GM21423 (cell line): ENCODE measurements at regions not wholly inside any gene's neighbourhood (a gene's known extent, or its start where the extent isn't known, plus 50 kb on each side); places are given as distances from the start of the nearest gene placed in this dataset.
"Not testable (repeated sequence)": the region's sequence is repeated elsewhere in the genome, so short reads cannot be mapped to it uniquely, and the experiment has no call there.

ENCODE experiments used
- ATAC-seq: cut with Tn5 transposase; IDR thresholded peaks from one replicate; pipeline ENCODE4 v1.9.1; 2021; ENCODE audit warnings: mild to moderate bottlenecking, moderate library complexity; ENCODE audit not compliant: unreplicated experiment

DNA sequence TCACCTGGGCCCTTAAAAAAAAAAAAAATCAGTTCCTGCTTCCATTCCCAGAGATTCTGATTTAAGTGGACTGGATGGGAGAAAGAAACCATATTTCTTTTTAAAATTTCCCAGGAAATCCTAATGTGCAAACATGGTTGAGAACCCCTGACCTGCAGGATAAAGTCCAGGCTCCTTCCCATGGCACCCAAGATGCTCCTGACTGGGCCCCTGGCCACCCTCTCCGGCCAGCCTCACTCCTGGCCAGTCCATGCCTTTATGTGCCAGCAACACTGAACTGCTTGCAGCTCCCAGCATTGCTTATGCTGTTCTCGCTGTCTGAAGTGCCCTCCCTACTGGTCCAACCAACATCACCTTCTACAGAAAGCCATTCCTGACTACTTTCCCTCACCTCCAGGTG is 93.9 kb downstream of the TEX35 start:
- ATAC-seq: no peak

DNA sequence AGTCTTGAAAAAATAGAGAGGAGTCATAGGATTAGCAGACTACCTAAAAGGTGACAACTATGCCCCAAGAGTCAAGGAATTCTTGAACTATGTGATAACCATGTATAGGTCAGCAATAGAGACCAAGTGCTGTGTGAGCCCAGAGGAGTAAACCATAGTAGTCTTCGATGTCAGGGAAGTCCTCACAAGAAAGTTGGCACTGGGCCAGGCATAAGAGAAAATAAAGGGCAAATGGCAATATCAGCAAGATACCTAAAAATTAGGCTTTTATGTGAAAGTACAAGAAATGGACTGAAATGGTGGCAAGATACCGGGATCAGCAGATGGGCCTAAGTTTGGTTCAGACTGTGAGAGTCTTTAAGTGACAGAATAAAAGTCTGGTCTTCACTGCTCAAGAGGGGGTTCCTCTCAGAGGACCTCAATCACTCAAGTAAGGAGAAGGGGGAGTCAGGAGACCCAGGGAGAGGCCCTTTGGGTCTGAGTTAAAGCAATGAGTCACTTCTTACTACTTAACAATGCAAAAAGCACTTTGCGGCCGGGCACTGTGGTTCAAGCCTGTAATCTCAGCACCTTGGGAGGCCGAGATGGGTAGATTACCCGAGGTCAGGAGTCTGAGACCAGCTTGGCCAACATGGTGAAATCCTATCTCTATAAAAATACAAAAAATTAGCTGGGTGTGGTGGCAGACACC is 95.0 kb downstream of the TEX35 start:
- peak; percentile 52 for ATAC-seq

DNA sequence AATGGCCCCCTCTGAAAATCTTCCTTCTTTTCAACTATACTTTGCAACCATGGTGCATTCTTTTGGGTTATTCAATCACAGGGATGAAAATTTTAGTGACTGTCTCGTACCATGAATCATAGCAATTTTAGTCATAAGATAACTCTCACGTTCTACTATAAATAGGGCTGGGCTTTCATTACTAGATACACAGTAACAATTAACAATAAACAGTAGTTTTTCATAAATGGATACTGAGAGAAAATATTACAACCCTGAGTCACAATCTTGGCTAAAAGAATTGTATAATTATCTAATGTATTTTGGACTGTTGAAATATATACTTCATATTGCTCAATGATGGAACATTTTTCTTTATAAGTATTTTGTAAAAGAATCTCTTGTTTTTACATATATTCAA is 96.1 kb downstream of the TEX35 start:
- ATAC-seq: no peak

DNA sequence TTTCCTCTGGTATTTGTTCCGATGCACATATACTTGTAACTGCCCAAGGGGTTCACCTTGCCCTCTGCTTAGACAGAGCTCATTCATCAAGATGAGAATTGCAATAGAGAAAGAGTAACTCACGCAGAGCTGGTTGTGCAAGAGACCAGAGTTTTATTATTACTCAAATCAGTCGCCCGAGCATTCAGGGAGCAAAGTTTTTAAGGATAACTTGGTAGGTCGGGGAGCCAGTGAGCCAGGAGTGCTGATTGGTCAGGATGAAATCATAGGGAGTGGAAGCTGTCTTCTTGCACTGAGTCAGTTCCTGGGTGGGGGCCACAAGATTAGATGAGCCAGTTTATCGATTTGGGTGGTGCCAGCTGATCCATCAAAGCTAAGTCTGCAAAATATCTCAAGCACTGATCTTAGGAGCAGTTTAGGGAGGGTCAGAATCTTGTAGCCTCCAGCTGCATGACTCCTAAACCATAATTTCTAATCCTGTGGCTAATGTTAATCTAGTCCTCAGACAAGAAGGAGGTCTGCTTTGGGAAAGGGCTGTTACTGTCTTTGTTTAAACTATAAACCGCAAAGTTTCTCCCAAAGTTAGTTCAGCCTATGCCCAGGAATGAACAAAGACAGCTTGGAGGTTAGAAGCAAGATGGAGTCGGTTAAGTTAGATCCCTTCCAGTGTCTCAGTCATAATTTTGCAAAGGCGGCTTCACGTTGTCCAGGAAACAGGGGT is 97.9 kb downstream of the TEX35 start:
- ATAC-seq: not testable (repeated sequence)

DNA sequence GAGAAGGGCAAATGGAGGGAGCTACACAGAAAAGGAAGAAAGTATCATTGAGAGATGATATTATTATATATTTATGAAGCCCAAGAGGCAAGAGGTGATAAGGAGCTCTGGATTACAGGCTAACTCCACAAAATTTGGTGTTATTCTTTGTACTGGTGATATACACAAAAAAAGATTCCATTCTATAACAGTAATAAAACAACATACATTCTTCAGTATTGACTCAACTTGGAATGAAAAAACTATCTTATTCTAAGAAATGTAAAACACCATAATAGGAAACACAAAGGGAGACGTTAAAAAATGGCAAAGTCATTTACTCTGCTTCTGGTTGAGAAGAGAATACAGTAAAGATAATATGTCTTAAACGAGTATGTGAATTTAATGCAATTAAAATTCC is 99.4 kb downstream of the TEX35 start:
- ATAC-seq: no peak

DNA sequence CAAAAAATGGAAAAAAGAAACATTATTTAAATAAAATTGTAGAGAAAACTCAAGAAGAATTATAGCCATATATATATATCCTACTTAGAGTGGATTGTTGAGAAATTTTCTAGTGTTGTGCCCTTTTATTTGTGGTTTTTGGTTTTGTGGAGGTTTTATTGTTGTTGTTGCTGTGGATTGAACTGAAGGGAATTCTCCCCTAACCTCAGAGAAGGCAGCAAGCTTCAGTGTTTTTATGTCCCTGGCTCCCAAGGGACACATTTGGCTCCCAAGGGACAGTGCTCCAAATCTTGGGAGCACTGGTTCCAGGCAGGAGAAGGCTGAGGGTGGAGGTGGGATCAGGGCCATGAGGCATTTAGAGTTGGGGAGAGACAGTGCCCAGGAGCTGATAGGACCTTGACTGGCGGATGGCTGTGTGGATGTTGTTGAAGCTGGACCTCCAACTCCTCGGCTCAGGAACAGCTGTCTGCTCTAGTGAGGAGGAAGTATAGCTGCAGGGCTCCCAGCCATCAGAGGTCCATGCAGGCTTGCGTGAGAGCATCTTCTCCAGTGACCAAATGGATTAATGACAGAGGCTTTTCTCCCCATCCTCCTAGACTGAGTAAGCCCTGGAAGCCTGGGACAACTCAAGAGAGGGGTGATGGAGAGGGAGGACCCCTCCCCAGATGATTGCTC is 100.5 kb downstream of the TEX35 start:
- no peak for ATAC-seq

DNA sequence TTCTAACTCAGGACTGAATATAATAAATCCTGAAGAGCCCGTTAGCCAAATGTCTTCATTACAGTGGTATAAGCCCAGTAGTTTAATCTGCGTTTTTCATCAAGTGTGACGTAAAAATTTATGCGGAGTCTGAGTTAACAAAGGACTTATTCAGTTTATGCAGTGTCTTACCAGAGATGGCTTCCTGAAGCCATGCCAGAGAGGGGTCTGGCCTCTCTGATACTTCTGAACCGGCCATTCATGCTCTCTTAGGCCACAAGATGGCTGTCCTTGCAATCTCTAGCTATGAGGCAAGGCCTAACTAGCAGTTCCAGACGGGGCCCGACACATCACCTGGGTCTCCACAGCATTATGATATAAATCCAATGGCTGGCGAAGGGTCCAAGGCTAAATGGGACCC is 101.4 kb downstream of the TEX35 start:
- no peak for ATAC-seq

DNA sequence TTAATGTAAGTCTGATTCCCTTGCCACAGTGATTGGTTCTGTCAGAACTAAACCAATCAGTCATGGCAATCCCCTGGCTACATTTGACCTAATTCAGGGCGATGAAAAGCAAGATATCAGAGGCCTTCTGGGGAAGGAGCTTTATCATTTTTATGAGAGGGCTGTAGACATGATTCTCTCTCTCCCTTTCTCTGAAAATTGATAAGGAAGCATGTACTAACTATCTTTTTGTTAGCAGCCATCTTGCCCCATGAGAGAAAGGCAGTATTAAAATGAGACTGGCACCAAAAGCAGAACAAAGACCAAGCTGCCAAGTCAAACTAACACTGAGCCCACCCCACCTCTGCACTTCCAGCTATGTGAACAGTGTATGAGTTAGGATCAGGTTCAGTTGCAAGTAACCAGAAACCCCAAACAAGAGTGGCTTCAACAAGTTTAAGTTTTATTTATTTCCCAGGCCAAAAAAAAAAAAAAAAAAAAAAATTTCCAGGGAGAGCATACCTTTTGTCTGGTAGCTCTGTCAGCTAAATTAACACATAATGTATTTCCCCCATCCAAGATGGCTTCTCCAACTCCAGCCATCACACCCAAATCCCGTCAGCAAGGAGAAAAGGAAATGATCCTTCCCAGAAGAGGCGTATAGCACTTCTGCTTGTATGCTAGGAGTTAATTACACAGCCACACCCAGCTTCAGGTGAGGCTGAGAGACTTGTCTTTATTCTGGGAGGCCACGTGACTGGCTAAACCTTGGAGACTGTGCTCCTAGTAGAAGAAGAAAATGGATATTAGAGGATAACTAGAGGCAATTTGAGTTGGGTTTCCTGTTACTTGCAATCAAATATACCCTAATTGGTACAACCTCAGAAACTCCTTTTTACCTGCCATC is 105.8 kb upstream of the RALGPS2 start:
- no peak for ATAC-seq

DNA sequence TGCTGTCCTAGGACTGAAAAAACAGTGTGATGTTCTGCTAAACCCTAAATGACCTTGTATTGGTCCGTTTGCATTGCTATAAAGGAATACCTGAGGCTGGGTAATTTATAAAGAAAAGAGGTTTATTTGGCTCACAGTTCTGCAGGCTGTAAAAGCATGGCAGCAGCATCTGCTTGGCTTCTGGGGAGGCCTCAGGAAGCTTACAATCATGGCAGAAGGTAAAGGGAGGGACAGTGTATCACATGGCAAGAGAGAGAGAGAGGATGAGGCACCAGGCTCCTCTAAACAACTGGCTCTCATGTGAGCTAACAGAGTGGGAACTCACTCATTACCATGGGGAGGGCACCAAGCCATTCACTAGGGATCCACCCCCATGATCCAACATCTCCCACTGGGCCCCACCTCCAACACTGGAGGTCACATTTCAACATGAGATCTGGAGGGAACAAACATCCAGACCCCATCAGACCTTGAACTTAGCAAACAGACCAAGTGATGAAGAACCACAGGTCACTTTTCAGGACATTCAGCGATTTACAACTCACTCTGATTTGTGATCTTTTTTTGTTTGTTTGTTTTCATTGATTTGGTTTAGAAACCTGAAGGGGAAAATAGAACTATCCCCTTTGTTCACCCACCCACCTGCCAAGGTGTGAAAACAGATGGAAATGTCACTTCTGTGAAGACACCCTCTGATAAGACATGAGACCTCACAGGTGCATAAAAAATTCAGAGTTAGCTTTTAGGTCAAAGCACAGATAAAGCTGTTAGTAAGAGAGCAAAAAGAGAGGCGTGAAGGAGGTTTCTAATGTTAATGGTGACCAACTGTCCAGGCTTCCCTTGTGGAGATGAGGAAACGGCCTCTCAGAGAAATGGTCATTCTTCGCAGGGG is 104.2 kb upstream of the RALGPS2 start:
- no peak for ATAC-seq

DNA sequence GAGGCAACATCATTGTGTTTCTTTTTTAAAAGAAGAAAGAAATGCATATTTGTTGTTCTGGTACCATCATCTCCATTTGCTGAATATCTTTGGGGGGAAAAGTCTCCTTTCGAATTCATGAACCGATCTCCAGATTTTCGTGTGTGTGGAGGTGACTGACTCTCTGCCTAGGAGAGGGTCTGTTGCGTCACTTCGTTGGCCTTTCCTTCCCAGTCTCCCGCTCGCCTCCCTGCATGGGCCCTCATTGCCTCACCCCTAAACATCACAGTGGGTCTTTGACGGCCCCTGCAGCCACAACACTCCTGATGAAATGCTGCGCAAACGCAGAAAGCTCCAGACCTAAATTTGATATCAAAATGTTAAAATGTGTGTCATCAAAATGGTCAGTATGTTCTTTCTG is 103.2 kb upstream of the RALGPS2 start:
- no peak for ATAC-seq

DNA sequence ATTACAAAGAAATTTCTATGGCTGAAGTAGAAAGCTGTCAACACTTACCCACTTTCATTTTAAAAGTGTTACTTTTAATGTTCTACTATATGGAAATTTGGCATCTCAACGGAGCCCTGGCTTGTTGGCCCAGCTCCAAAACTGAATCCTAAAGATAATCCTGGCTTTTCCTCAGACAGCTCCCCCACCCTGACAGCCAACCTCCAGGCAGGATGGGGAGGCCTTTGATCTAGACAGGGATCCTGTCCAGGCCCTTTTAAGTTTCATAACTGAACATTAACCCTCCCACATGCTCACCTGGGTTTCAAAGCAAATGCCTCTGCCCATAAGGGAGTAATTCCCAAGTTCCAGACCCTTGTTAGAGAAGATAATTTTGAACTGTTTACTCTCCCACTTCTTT is 99.3 kb upstream of the RALGPS2 start:
- no peak for ATAC-seq

DNA sequence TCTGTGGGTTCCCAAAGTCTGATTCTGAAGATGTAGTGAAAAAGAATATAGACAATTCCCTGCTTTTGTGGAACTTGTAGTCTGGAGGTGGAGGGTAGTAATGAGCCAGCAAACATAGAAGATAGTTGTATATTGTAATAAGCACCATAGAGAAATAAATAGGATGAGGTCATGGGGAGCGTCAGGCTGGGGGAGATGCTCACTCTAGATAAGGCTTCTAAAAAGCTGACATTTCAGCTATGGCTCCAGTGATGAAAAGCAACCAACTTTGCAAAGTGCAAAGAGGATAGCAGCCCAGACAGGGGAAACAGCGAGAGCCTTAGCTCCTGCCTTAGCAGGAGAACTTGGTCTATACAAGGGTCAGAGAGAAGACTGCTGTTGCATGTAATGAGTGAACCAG is 98.0 kb upstream of the RALGPS2 start:
- ATAC-seq: no peak

DNA sequence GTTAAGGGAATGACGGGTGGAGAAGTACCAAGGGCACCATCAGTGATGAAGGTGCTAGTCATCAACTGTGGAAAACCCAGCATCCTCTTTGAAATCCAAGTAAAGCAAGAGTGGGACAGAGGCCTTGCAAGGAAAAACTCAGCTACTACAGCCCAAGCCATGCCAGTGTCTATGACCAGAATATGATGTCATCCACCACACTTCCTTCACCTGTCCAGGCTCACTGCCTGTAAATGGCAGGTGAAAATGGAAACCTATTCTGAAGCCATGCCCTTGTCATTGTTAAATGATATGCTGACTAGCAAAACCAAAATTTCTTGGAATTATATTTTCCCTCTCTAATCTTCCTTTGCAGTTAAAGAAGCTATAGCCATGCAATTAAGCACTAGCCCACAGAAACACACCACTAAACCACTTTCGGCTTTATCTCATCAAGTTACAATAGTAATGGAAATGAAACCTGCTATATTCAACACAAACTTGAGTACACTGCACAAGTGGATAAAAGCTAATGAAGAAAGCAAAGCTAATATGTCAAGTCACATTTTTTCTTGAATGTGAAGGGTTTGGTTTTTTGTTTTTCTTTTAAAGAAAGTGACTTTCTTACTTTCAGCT is 96.3 kb upstream of the RALGPS2 start:
- no peak for ATAC-seq

DNA sequence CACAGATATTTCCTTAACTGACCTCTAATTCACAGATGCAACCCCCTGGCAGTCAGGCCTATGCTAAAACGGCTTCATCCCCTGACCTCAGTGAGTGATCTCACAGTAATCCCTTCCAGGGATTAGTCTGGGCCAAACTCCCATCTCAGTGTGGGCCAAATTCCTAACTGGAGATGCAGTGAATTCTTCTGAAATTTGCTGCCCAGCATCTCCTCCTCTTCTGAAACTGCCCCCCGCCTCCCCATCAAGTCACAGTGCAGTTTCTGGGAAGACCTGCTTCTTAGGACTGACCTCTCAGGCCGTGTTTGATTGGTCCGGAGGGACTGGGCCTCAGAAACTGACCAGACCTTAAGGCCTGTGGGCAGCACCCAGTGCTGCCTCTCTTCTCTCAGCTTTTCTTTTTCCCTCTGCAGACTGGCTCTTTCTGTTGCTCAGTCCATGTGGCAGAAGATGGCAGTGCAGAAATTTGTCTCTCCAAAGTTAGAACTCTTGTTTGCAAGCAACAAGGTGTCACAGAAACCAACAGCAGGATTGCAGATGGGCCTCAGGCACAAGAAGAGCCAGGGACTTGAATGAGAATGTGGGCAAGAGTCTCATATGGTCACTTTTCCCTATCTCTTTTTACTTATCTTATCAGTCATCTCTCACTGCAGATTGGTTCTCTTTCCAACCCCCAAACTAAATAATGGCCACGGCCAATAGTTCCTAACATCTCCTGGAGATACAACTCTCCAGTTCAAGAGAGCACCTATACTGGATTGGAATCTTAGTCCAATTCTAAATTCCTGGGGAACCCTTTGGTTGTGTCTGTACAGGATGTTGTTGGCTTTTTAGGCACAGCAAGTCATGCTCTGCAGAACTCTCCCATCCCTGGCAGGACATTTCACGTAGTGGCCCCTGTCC is 95.5 kb upstream of the RALGPS2 start:
- ATAC-seq: no peak

DNA sequence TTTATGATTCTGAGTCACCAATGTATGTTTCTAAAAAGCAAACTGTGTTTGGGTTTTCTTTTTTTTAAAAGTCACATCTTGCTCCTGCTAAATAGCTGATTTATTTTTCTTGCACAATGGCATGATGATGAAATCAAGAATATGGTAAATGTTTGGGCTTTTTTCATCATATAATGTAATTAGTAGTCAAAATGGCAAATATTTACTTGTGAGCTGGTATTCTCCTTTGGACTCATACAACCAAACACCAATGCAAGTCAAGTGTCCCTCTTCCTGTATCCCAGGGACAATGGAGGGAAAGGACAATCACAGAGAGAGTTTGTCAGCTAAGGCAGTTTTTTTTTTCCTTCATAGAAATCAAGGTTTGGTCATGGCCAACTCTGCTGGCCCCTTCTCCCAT is 94.6 kb upstream of the RALGPS2 start:
- ATAC-seq: no peak

DNA sequence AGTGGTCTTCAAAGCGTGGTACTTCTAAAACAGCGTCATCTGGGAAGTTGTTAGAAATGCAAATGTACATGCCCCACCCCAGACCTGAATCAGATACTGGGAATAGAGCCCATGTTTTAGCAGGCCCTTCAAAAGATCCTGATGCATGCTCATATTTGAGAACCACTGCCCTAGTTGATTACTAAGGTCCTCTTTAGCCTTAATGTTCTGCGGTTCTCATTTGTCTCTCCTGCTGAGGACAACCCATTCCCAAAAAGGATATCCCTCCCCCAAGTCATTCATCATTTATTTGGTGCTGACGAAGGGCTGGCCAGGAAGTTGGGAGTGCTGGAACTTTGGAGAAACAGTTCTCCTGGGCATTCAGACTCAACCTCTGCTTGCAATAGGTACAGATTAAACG is 92.4 kb upstream of the RALGPS2 start:
- no peak for ATAC-seq

DNA sequence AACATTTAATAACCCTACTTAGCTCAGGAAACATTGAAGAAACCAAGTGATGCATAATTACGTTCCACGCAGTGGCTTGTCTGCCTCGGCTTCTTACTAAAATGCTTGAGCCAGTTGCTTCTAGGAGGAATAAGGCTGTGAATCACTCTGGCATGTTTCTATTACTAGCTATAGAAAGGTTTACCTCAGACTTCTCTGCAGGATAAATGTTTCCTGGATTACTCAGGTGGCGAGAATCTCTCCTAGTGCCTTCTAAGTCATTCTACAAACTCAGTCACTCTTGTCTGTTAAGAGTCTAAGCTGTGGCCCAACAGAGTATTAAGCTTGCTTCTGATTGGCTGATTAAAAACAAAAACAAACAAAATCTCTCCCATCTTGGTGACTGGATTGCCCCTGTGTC is 92.0 kb upstream of the RALGPS2 start:
- no peak for ATAC-seq

DNA sequence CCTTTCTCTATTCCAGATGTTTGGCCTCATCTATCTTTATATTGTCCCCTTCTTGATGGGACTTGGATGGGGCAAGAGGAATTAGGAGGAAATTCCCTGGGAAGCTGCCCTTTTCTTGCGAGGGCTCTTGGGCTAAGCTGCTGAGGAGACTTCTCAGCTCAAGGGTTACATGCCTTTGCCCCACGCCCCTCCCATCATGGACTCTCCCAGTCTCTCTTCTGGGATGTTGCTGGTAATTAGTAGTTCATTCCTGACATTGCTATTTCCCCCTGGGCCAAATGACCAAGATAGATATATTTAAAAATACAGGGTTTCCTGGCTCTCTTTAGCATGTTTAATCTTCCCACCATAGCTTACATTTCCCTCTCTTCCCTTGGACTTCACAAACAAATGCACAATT is 90.6 kb upstream of the RALGPS2 start:
- no peak for ATAC-seq

DNA sequence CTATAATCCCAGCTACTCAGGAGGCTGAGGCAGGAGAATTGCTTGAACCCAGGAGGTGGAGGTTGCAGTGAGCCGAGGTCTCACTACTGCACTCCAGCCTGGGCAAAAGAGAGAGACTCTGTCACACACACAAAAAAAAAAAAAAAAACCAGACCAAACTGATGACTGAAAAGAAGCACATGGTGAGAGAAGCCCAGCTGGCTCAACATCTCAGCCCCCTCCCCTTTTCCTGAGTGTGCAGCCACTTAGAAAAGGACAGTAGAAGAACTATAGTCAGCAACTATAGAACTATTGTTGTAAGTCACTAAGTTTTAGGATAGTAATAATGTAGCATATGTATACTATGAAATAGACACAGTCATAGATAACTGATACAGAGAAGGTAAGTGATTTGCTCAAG is 87.2 kb upstream of the RALGPS2 start:
- no peak for ATAC-seq
